ENCODE measurements at regions not wholly inside any gene's neighbourhood (a gene's known extent, or its start where the extent isn't known, plus 50 kb on each side); places are given as distances from the start of the nearest gene placed in this dataset.

- ATAC-seq (no peak), DNase-seq (no peak)
- no peaks in the 10 kb centered on the region for H3K36me3 ChIP-seq
- H3K9me3 ChIP-seq: no peaks in the 10 kb centered on the region
- no peak overlapping the region for H3K4me3 ChIP-seq
- intact Hi-C loops (cut with DNase I): no loop called here
- H3K4me1 ChIP-seq: no peaks in the 10 kb centered on the region
- H3K27ac ChIP-seq: no peak overlapping the region
- no peaks in the 10 kb centered on the region for H3K27me3 ChIP-seq (ENCODE audit: low read depth)
- TF ChIP-seq CTCF (IDR thresholded peaks at IDR 0.05): no peak
Observed at GRCh38 chr2:18999198-18999597, 359.2 kb downstream of the OSR1 start.

- intact Hi-C loops (cut with DNase I): no loop called here
- Histone ChIP-seq H3K27ac (no peak overlapping the region), H3K27me3 (ENCODE audit: low read depth) (no peaks in the 10 kb centered on the region), H3K4me1 (no peaks in the 10 kb centered on the region), H3K9me3 (no peaks in the 10 kb centered on the region), H3K4me3 (no peak overlapping the region), H3K36me3 (no peaks in the 10 kb centered on the region)
- no peak for ATAC-seq
- no peak for TF ChIP-seq CTCF (IDR thresholded peaks at IDR 0.05)
- DNase-seq: no peak
Observed at GRCh38 chr2:18998491-18998890, 359.9 kb downstream of the OSR1 start.

- Histone ChIP-seq H3K27ac (no peak overlapping the region), H3K4me1 (peaks cover 5% of the 10 kb centered on the region), H3K36me3 (no peaks in the 10 kb centered on the region), H3K9me3 (no peaks in the 10 kb centered on the region), H3K27me3 (ENCODE audit: low read depth) (no peaks in the 10 kb centered on the region), H3K4me3 (no peak overlapping the region)
- DNase-seq: no peak
- intact Hi-C loops (cut with DNase I): no loop called here
- no peak for ATAC-seq
- no peak for TF ChIP-seq CTCF (IDR thresholded peaks at IDR 0.05)
Observed at GRCh38 chr2:18993756-18994338, 364.6 kb downstream of the OSR1 start.

- peak; percentile 51 to 69 for ATAC-seq
- Histone ChIP-seq H3K4me1 (peaks cover 5% of the 10 kb centered on the region), H3K9me3 (no peaks in the 10 kb centered on the region), H3K36me3 (no peaks in the 10 kb centered on the region), H3K4me3 (no peak overlapping the region), H3K27ac (peak overlapping the region; percentile 7), H3K27me3 (ENCODE audit: low read depth) (no peaks in the 10 kb centered on the region)
- intact Hi-C loops (cut with DNase I): no loop called here
- no peak for TF ChIP-seq CTCF (IDR thresholded peaks at IDR 0.05)
- peak; percentile 54 for DNase-seq
Observed at GRCh38 chr2:18991177-18992168, 366.9 kb downstream of the OSR1 start.

- ATAC-seq (no peak), DNase-seq (no peak)
- Histone ChIP-seq H3K36me3 (no peaks in the 10 kb centered on the region), H3K27ac (no peak overlapping the region), H3K27me3 (ENCODE audit: low read depth) (no peaks in the 10 kb centered on the region), H3K4me1 (peaks cover 5% of the 10 kb centered on the region), H3K9me3 (no peaks in the 10 kb centered on the region), H3K4me3 (no peak overlapping the region)
- intact Hi-C loops (cut with DNase I): no loop called here
- no peak for TF ChIP-seq CTCF (IDR thresholded peaks at IDR 0.05)
Observed at GRCh38 chr2:18988631-18989232, 369.7 kb downstream of the OSR1 start.

Measured in lower lobe of right lung (tissue), 2 donors.